NCI-H146 (cell line): ENCODE measurements at regions not wholly inside any gene's neighbourhood (a gene's known extent, or its start where the extent isn't known, plus 50 kb on each side); places are given as distances from the start of the nearest gene placed in this dataset.

Source experiments
- DNase-seq: peaks from one replicate; lab custom pipeline; 2025; lab: John Stamatoyannopoulos, UW

- no peak for DNase-seq
Observed at GRCh38 chr11:32204751-32205150, 113.9 kb downstream of the RCN1 start.

GRCh38 chr11:32210556-32210955, 119.7 kb downstream of the RCN1 start:
- no peak for DNase-seq

DNA sequence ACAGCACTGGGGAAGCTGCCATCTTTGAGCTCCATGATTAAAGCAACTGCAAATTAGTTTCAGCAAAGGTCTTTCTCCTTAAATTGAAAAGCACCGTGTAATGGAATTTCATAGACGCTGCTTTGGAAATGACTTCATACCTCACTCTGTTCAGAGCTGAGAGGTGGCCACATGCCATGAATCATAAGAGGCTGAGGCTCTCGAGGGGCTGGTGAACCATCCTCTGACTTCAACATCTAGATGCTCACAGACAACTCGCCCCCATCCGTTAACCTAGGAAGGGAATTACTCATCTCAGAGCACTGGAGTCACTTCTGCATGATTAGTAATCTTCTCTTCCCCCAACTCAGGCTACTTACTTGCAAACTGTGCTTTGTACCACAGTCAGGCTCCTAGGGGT, 122.3 kb downstream of the RCN1 start:
- no peak for DNase-seq

DNA sequence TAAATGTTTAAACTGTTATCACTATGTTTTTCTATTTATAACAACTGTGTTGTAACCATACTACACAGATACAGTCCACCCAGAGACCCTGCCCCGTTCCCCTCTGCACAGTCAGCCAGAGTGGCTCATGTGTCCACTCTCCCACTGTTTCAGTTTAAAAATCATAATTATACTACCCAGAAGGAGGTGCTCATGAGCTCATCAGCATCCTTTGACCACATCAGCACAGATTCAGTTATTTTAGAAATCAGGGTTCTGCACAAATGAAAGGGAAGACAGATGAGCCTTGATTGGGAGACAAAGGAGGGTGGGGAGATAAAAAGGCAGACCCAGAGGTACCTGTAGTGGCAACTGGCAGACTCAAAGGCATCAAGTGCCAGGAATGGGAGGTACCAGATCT, 124.3 kb downstream of the RCN1 start:
- DNase-seq, result no peak

GRCh38 chr11:32216749-32217148, 125.9 kb downstream of the RCN1 start:
- no peak for DNase-seq

GRCh38 chr11:32219320-32219719, 128.4 kb downstream of the RCN1 start:
- no peak for DNase-seq

GRCh38 chr11:32221476-32222032, 130.7 kb downstream of the RCN1 start:
- DNase-seq, result no peak

GRCh38 chr11:32224580-32224979, 133.7 kb downstream of the RCN1 start:
- DNase-seq, result no peak

DNA sequence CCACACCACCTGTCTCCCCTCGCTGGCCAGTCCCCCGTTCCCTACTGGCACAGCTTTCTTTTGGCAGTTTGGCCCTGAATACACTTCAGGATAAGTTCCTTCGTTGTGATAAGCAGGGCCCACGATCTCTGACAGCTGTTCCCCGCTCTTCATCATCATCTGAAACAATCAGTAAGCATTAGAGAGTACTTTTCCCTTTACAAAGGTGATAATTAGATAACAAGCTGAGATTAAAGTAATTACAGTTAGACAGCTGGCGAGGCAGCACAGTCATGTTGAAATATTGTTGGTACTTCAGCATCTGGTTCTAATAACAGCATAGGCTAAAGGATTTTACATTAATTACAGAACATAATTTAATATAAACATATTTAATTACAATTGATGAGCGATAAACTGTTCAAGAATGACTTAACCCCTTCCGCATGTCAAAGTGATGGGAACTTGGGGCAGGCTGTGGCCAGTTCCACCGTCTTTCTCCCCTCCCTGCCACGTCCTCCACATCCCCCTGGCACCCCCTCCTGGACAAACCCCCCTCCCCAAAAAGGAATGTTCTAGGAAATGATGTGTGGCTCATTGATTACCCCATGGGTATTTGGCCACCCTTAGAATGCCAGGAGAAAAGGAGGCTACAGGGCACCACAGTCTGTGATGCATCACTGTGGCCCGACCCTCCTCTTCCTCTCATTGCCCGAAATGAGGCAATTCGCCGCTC, 134.9 kb downstream of the RCN1 start:
- peak; percentile 27 for DNase-seq

GRCh38 chr11:32226480-32226879, 135.6 kb downstream of the RCN1 start:
- DNase-seq, result no peak

GRCh38 chr11:32229576-32230240, 138.8 kb downstream of the RCN1 start:
- no peak for DNase-seq

- DNase-seq, result no peak
Observed at GRCh38 chr11:32231909-32232493, 141.1 kb downstream of the RCN1 start.

DNA sequence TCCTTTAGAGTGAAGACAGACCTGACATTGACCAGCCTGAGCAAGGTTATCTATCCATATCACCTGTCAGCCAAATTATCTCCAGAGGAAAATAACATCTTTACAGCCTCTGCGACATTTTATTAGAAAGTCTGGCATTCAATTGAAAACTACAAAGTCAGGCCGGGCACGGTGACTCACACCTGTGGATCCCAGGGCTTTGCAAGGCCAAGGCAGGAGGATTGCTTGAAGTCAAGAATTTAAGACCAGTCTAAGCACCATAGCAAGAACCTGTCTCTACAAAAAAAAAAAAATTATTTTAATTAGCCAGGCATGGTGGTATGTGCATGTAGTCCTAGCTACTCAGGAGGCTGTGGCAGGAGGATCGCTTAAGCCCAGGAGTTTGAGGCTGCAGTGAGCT, 141.6 kb downstream of the RCN1 start:
- no peak for DNase-seq

GRCh38 chr11:32233276-32233675, 142.4 kb downstream of the RCN1 start:
- DNase-seq, result no peak

DNA sequence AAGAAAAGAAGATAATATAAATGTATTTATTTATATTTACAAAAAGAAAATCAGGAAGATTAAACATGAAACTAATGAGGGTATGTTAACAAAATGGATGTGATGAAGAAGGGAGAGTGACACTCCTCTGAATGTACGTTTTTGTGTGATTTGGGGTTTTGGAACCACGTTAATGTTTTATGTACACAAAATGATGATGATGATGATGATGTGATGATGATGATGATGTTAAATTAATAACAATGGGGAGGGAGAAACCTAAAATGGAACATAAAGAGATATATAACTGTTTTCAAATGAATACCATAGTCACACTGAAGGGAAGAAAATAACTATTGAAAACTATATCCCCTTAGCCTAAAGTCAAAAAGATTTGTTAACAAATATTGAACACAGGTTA, 143.1 kb downstream of the RCN1 start:
- DNase-seq, result no peak

- DNase-seq, result no peak
Observed at GRCh38 chr11:32244453-32244852, 153.6 kb downstream of the RCN1 start.

- DNase-seq, result no peak
Observed at GRCh38 chr11:32253706-32254105, 162.8 kb downstream of the RCN1 start.

DNA sequence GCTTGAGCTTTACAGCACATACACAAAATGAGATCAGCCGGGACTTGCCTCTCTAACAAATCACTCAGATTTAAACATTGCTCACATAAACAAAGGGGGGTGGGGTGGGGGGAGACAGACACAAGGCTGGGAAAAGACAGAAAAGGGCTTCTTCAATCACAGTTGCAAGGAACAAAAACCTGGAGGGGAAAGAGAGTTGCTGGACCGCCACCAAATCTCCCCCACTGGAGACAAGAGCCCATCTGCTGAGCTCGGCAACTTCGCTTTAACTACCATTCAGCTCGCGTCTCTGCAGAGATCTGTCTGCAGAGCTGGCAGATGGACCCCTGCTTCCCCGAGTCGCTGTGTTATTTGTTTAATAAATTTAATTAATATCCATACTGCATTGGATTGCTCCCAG, 165.0 kb downstream of the RCN1 start:
- DNase-seq, result no peak

GRCh38 chr11:32256466-32256865, 165.6 kb downstream of the RCN1 start:
- no peak for DNase-seq

DNA sequence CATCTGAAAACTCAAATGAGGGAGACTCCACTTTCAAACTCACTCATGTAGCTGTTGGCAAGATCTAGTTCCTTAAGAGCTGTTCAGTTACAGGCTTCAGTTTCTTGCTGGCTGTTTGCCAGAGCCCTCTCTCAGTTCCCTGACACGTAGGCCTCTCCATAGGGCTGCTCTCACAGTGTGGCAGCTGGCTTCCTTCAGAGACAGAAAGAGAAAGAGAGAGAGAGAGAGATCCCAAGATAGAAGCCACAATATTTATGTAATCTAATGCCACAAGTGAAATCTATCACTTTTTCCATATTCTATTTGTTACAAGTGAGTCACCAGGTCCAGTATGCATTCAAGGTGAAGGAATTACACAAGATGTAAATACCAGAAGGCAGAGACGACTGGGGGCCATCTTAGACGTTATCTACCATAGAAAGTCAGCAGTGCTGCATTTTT, 168.8 kb downstream of the RCN1 start:
- no peak for DNase-seq

DNA sequence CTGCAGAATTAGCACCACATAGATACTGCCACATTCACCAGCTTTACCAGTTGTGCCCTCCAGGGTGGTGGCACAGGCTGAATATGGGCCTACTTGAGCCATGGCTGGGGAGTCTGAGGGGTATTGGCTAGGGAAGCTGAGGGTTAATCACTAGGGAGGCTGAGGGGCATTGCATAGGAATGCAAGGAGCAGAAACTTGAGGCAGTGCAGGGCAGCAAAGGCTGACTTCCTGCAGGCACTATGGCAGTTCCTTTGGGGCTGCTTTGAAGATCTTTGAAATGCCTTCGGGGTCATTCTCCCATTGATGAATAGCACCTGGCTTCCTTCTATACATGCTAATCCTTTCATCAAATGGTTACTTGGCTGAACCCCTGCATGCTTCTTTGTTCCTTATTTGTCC, 171.5 kb downstream of the RCN1 start:
- DNase-seq, result no peak

DNA sequence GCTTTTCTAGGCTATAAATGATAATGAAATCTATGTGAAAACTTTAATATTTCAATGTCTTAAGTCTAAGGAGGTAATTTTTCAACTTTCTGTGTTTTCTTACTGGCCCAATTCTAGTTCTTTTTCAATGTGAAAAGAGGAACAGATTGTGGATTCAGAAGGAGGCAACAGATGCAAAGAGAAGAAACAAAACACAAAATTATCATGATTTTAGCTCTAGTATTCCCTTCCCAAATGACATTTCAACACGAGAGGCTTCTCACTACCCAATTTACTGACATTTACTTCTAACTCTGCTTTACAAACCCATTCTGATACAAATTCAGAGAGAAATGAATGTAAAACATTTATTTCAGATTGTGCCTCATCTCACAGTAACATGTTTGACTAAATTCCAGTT, 169.4 kb downstream of the WT1 start:
- no peak for DNase-seq

- no peak for DNase-seq
Observed at GRCh38 chr11:32266601-32267000, 168.7 kb downstream of the WT1 start.
